ENCODE measurements at regions not wholly inside any gene's neighbourhood (a gene's known extent, or its start where the extent isn't known, plus 50 kb on each side); places are given as distances from the start of the nearest gene placed in this dataset.

DNA sequence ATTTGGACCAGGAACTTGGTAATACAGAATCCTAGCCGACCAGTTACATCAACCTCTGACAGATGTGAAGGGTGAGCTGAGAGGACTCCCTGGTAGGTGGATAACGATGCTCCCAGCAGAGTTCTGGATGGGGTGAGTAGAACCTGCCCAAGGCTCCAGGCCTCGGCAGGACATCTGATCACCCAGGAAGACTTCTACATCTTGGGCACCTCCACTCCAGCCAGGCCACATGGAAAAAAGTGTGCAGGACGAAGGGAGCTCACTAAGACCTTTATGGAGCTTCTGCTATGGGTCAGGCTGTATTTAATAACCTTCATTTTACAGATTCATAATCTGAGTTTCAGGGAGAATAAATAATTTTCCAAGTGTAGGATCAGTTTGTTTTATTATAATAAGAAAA is 1028.7 kb downstream of the BCL11B start:
- no peak overlapping the region for H3K4me3 ChIP-seq (ENCODE audit: control insufficient read depth, low read depth, low read length)
- no peak for DNase-seq (ENCODE audit: low read depth)
- no peak for TF ChIP-seq CTCF (IDR thresholded peaks at IDR 0.05; ENCODE audit: control insufficient read depth, insufficient read depth, low read depth, low read length, missing control alignments)

DNA sequence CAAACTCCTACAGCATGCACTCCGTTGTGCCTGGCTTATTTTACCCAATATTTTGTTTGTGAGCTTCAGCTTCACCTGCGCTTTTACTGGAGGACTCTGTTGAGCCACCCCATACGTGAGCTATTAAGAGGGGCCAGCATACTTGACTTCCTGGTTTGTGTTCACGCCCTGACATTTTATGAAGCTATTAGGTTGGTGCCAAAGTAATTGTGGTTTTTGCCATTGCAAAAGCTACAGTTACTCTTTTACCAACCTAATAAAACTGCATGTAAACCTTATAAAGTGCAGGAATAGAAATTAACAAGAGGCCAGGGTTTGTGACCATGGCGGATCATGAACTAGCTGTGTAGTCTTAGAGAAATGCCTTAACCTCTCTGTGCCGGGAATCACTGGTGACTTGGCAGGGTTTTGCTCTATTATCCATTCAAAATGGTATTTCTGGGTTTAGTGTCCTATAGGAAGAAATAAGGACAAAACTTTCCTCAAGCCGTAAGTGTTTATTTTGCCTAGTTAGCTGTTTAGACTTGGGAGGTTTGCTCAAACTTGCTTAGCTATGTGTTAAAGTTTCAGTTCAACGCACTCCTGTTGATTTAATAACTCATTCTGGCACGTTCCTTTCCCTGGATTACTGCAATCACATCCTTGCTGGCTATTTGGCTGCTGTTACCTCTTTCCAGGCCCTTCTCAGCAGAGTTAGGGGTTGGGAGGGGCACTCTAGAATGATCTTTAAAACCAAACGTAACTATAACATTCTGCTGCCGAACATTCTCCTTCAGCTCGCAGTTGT is 1027.6 kb downstream of the BCL11B start:
- DNase-seq (ENCODE audit: low read depth), result no peak
- no peak for TF ChIP-seq CTCF (IDR thresholded peaks at IDR 0.05; ENCODE audit: control insufficient read depth, insufficient read depth, low read depth, low read length, missing control alignments)
- H3K4me3 ChIP-seq (ENCODE audit: control insufficient read depth, low read depth, low read length), result no peak overlapping the region

- TF ChIP-seq CTCF (IDR thresholded peaks at IDR 0.05; ENCODE audit: control insufficient read depth, insufficient read depth, low read depth, low read length, missing control alignments), result no peak
- DNase-seq (ENCODE audit: low read depth), result no peak
- H3K4me3 ChIP-seq (ENCODE audit: control insufficient read depth, low read depth, low read length), result no peak overlapping the region
Observed at GRCh38 chr14:98244966-98245569, 1026.9 kb downstream of the BCL11B start.

GRCh38 chr14:98249057-98249456 is 1022.9 kb downstream of the BCL11B start:
- TF ChIP-seq CTCF (IDR thresholded peaks at IDR 0.05; ENCODE audit: control insufficient read depth, insufficient read depth, low read depth, low read length, missing control alignments), result no peak
- H3K4me3 ChIP-seq (ENCODE audit: control insufficient read depth, low read depth, low read length), result no peak overlapping the region
- DNase-seq (ENCODE audit: low read depth), result no peak

DNA sequence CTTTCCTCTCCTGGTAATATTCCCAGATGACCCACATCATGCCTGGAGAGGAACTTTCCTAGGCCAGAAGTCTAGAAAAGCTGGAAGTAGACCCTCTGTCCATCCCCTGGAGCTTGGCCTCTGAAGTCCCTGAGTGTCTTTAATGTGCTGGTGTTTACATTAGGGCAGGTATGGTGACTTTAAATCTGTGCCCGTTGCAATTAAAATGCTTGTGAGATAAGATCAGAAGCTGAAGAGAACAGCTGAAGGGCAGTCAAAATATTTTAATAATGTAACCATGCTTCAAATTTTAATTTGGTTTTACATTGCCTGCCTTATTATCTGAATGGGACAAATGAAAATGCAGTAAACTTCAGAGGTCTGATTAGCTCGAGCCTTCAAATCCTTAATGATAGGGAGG is 1022.5 kb downstream of the BCL11B start:
- no peak for TF ChIP-seq CTCF (IDR thresholded peaks at IDR 0.05; ENCODE audit: control insufficient read depth, insufficient read depth, low read depth, low read length, missing control alignments)
- no peak for DNase-seq (ENCODE audit: low read depth)
- H3K4me3 ChIP-seq (ENCODE audit: control insufficient read depth, low read depth, low read length), result no peak overlapping the region

- no peak for TF ChIP-seq CTCF (IDR thresholded peaks at IDR 0.05; ENCODE audit: control insufficient read depth, insufficient read depth, low read depth, low read length, missing control alignments)
- no peak overlapping the region for H3K4me3 ChIP-seq (ENCODE audit: control insufficient read depth, low read depth, low read length)
- DNase-seq (ENCODE audit: low read depth), result no peak
Observed at GRCh38 chr14:98252820-98253219, 1019.2 kb downstream of the BCL11B start.

Measured in AG09309 (cell line).